ENCODE measurements at regions not wholly inside any gene's neighbourhood (a gene's known extent, or its start where the extent isn't known, plus 50 kb on each side); places are given as distances from the start of the nearest gene placed in this dataset.

DNA sequence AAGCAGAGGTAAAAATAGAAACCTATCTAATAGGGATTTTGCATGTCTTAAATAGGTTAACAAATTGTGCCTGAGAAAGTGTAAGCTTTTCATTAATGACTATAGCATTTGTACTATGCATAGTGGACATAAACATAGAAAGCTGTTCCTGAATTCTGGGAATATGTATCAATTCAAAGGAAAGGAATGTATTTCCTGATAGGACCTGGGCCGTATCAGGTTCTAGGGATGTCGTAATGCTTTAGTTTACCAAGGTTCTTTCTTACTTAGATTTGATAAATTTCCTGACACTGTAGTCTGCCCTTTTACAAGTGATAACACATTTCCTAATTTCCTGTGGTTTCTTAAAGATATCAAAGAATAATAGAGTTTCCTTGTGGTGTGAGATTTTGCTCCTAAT lies 191.3 kb downstream of the CDH7 start:
- no peaks in the 10 kb centered on the region for H4K20me1 ChIP-seq (ENCODE audit: insufficient read depth)
- no peaks in the 10 kb centered on the region for H3K4me1 ChIP-seq (ENCODE audit: control insufficient read depth in 1 of 2, insufficient read depth in 2 of 2, low read length in 2 of 2)
- no peak overlapping the region for H3K9ac ChIP-seq (ENCODE audit: low read length)
- no peaks in the 10 kb centered on the region for H3K9me2 ChIP-seq (ENCODE audit: insufficient read depth)
- no peaks in the 10 kb centered on the region for H3K27me3 ChIP-seq (ENCODE audit: insufficient read depth, low read length)
- intact Hi-C loops (cut with micrococcal nuclease): no loop called here
- ChIA-PET RAD21 (ENCODE audit: low non-redundant PET in 1 of 2, low total read pairs in 2 of 2, uncharacterized antibody in 2 of 2, unreplicated experiment in 2 of 2) (no interaction called here), POLR2A (no interaction called here), CTCF (no interaction called here)
- no peak overlapping the region for H3K4me3 ChIP-seq (replicated peaks in 1 of 2; ENCODE audit: low read depth in 1 of 2, low read length in 2 of 2)
- no peak for TF ChIP-seq SP1 (IDR thresholded peaks at IDR 0.05; ENCODE audit: low read depth)
- no peak for TF ChIP-seq CTCF (IDR thresholded peaks at IDR 0.05 in 2 of 3, conservative IDR thresholded peaks at IDR 0.05 in 1 of 3; ENCODE audit: borderline replicate concordance in 1 of 3, insufficient read depth in 1 of 3, low read depth in 2 of 3, low read length in 2 of 3)
- TF ChIP-seq EGR1 (IDR thresholded peaks at IDR 0.05; ENCODE audit: low read depth): no peak
- TF ChIP-seq ZNF274 (IDR thresholded peaks at IDR 0.05; ENCODE audit: low read depth, low read length): no peak
- no peak for TF ChIP-seq JUND (IDR thresholded peaks at IDR 0.05)
- no peak for TF ChIP-seq RAD21 (IDR thresholded peaks at IDR 0.05; ENCODE audit: low read depth)
- TF ChIP-seq EZH2 (IDR thresholded peaks at IDR 0.05): no peak
- no peak for TF ChIP-seq POLR2AphosphoS5 (IDR thresholded peaks at IDR 0.05; ENCODE audit: low read depth, low read length)
- TF ChIP-seq FOSL1 (IDR thresholded peaks at IDR 0.05; ENCODE audit: low read depth): no peak
- no peak overlapping the region for H3K4me2 ChIP-seq (ENCODE audit: low read length)
- no peaks in the 10 kb centered on the region for H3K79me2 ChIP-seq (ENCODE audit: insufficient read depth, low read length)
- DNase-seq (ENCODE audit: low read depth, low spot score): no peak
- H3K27ac ChIP-seq (ENCODE audit: low read depth, low read length): no peak overlapping the region
- H2AFZ ChIP-seq (ENCODE audit: low read depth, low read length, poor library complexity, severe bottlenecking): no peak overlapping the region
- no peak for ATAC-seq
- no peaks in the 10 kb centered on the region for H3K36me3 ChIP-seq (ENCODE audit: control insufficient read depth in 1 of 2, insufficient read depth in 2 of 2, low read length in 2 of 2)
- peaks cover 0 to 34% of the 10 kb centered on the region in 2 experiments; a peak in 2 of 4 replicates for H3K9me3 ChIP-seq (ENCODE audit: control insufficient read depth in 1 of 2, insufficient read depth in 1 of 2, low read depth in 1 of 2, low read length in 2 of 2)
- no TSS peak for BruUV-seq (replicated peaks)

GRCh38 chr18:65941482-65941881 lies 190.7 kb downstream of the CDH7 start:
- Histone ChIP-seq H3K36me3 (ENCODE audit: control insufficient read depth in 1 of 2, insufficient read depth in 2 of 2, low read length in 2 of 2) (no peaks in the 10 kb centered on the region), H3K27me3 (ENCODE audit: insufficient read depth, low read length) (no peaks in the 10 kb centered on the region), H3K4me1 (ENCODE audit: control insufficient read depth in 1 of 2, insufficient read depth in 2 of 2, low read length in 2 of 2) (no peaks in the 10 kb centered on the region), H3K79me2 (ENCODE audit: insufficient read depth, low read length) (no peaks in the 10 kb centered on the region), H3K9me3 (ENCODE audit: control insufficient read depth in 1 of 2, insufficient read depth in 1 of 2, low read depth in 1 of 2, low read length in 2 of 2) (peaks cover 0 to 38% of the 10 kb centered on the region in 2 experiments; a peak in 2 of 4 replicates), H3K27ac (ENCODE audit: low read depth, low read length) (no peak overlapping the region), H4K20me1 (ENCODE audit: insufficient read depth) (no peaks in the 10 kb centered on the region), H3K4me2 (ENCODE audit: low read length) (no peak overlapping the region), H3K4me3 (replicated peaks in 1 of 2; ENCODE audit: low read depth in 1 of 2, low read length in 2 of 2) (no peak overlapping the region), H3K9me2 (ENCODE audit: insufficient read depth) (no peaks in the 10 kb centered on the region), H2AFZ (ENCODE audit: low read depth, low read length, poor library complexity, severe bottlenecking) (no peak overlapping the region), H3K9ac (ENCODE audit: low read length) (no peak overlapping the region)
- ATAC-seq (no peak), DNase-seq (ENCODE audit: low read depth, low spot score) (no peak)
- ChIA-PET CTCF (no interaction called here), POLR2A (no interaction called here), RAD21 (ENCODE audit: low non-redundant PET in 1 of 2, low total read pairs in 2 of 2, uncharacterized antibody in 2 of 2, unreplicated experiment in 2 of 2) (no interaction called here)
- no peak for TF ChIP-seq POLR2AphosphoS5 (IDR thresholded peaks at IDR 0.05; ENCODE audit: low read depth, low read length)
- no peak for TF ChIP-seq SIN3A (IDR thresholded peaks at IDR 0.05; ENCODE audit: low read depth)
- TF ChIP-seq YY1 (IDR thresholded peaks at IDR 0.05; ENCODE audit: extremely low read depth, insufficient replicate concordance, low read depth, low read length): no peak
- no peak for TF ChIP-seq EZH2 (IDR thresholded peaks at IDR 0.05)
- intact Hi-C loops (cut with micrococcal nuclease): no loop called here
- no TSS peak for BruUV-seq (replicated peaks)

Data from HCT116 (cell line).